GM12878 (cell line): ENCODE measurements at regions not wholly inside any gene's neighbourhood (a gene's known extent, or its start where the extent isn't known, plus 50 kb on each side); places are given as distances from the start of the nearest gene placed in this dataset.

Source experiments
- ATAC-seq: fragments of 200-7000 bp; cut with Tn5 transposase; 3 replicates; pipeline ENCODE4 v1.9.1; 2020; ENCODE audit warnings: mild to moderate bottlenecking, moderate library complexity
- BruUV-seq: library from RNA; stranded (reverse); fragments of 400-500 nt; replicated peaks from 2 replicates; lab custom pipeline; 2021; lab: Mats Ljungman, UMichigan
- CTCF ChIA-PET: fragments of 300-600 bp; sonication (Branson Sonifier 250); formaldehyde crosslinking; extraction: SDS; loops from one replicate; lab custom pipeline; 2021; ENCODE audit warnings: inconsistent platforms; lab: Yijun Ruan, JAX
- POLR2A ChIA-PET: fragments of 350-600 bp; formaldehyde crosslinking; extraction: SDS; loops from one replicate; lab custom pipeline; 2021; ENCODE audit warnings: inconsistent platforms; lab: Charles Lee
- RAD21 ChIA-PET: fragments of 300-600 bp; sonication (Branson Sonifier 250); formaldehyde crosslinking; loops from one replicate; lab custom pipeline; 2023; ENCODE audit warnings: antibody characterized with exemption; ENCODE audit not compliant: unreplicated experiment; lab: Charles Lee
- SMC1A ChIA-PET: fragments of 300-600 bp; sonication (Branson Sonifier 250); formaldehyde crosslinking; loops from one replicate; lab custom pipeline; 2023; ENCODE audit not compliant: unreplicated experiment, uncharacterized antibody; lab: Charles Lee
- DNase-seq: peaks from one replicate; pipeline ENCODE4 v3.0.0-alpha.2; 2011; ENCODE audit warnings: low read depth, low spot score
- FAIRE-seq: peaks from 3 replicates; lab custom pipeline; 2011; peaks lifted over from hg19 to GRCh38; lab: Jason Lieb, UNC
- H2AFZ ChIP-seq: 2 replicates; pipeline ENCODE4 v1.6.0; 2011; ENCODE audit warnings: low read depth, low read length, control low read depth; ENCODE audit not compliant: control insufficient read depth
- H3K27ac ChIP-seq: 2 replicates; pipeline ENCODE4 v1.5.1; 2011; ENCODE audit warnings: control low read depth; ENCODE audit not compliant: control insufficient read depth, insufficient read depth
- H3K27me3 ChIP-seq, 2 experiments: replicated peaks in 1 of 2; 2 replicates each; pipeline versions ENCODE4 v1.6.0 to v1.6.1; 2011; ENCODE audit warnings: low read length in 1 of 2; ENCODE audit not compliant: control insufficient read depth in 2 of 2, insufficient read depth in 2 of 2
- H3K36me3 ChIP-seq, 2 experiments: 2 replicates each; pipeline ENCODE4 v1.5.1; 2011; ENCODE audit warnings: low read length in 1 of 2; ENCODE audit not compliant: control insufficient read depth in 2 of 2, insufficient read depth in 2 of 2
- H3K4me1 ChIP-seq: 2 replicates; pipeline ENCODE4 v1.6.1; 2011; ENCODE audit warnings: mild to moderate bottlenecking, low read length, moderate library complexity, mixed read lengths; ENCODE audit not compliant: control insufficient read depth, insufficient read depth
- H3K4me2 ChIP-seq: 2 replicates; pipeline ENCODE4 v1.6.0; 2011; ENCODE audit warnings: control low read depth; ENCODE audit not compliant: control insufficient read depth, insufficient read depth
- H3K4me3 ChIP-seq: fragments of 200-600 bp; sonication (generic); 2 replicates; pipeline ENCODE4 v1.5.1; 2016
- H3K79me2 ChIP-seq: 2 replicates; pipeline ENCODE4 v1.6.0; 2011; ENCODE audit warnings: low read length; ENCODE audit not compliant: control insufficient read depth, insufficient read depth
- H3K9ac ChIP-seq: 2 replicates; pipeline ENCODE4 v1.8.0; 2011; ENCODE audit warnings: low read length, control low read depth, mixed read lengths; ENCODE audit not compliant: control insufficient read depth, insufficient read depth
- H3K9me3 ChIP-seq: replicated peaks from 3 replicates; pipeline ENCODE4 v1.5.1; 2011; ENCODE audit warnings: mild to moderate bottlenecking, low read length; ENCODE audit not compliant: control insufficient read depth, insufficient read depth
- H4K20me1 ChIP-seq: 2 replicates; pipeline ENCODE4 v1.6.0; 2011; ENCODE audit not compliant: control insufficient read depth, insufficient read depth
- BMI1 ChIP-seq: fragments of 450-650 bp; IDR thresholded peaks from 2 replicates; pipeline ENCODE4 v1.6.1; 2016; ENCODE audit warnings: mild to moderate bottlenecking, moderate library complexity, borderline replicate concordance
- CBX3 ChIP-seq: fragments of 200-600 bp; sonication (generic); IDR thresholded peaks from 2 replicates; pipeline ENCODE4 v1.6.1; 2016; ENCODE audit warnings: low read depth, borderline replicate concordance
- CUX1 ChIP-seq: IDR thresholded peaks from 2 replicates; pipeline ENCODE4 v1.6.1; 2012; ENCODE audit warnings: improper control_type of control experiment, low read depth, low read length; ENCODE audit not compliant: insufficient replicate concordance
- GATAD2B ChIP-seq: fragments of 450-650 bp; conservative IDR thresholded peaks from 2 replicates; pipeline ENCODE4 v1.6.1; 2017; ENCODE audit warnings: low read depth, mild to moderate bottlenecking, moderate library complexity
- MTA3 ChIP-seq: IDR thresholded peaks from 2 replicates; pipeline ENCODE4 v1.6.1; 2012; ENCODE audit warnings: low read length, inconsistent platforms, borderline replicate concordance
- POLR2AphosphoS5 ChIP-seq: IDR thresholded peaks from 2 replicates; pipeline ENCODE4 v1.6.1; 2011; ENCODE audit warnings: mild to moderate bottlenecking, low read length, inconsistent platforms
- POU2F2 ChIP-seq: IDR thresholded peaks from 3 replicates; pipeline ENCODE4 v1.6.1; 2011; ENCODE audit warnings: low read depth, mild to moderate bottlenecking, low read length, borderline replicate concordance
- SIX5 ChIP-seq: IDR thresholded peaks from 2 replicates; pipeline ENCODE4 v1.6.1; 2011; ENCODE audit warnings: mild to moderate bottlenecking, low read depth, low read length, moderate library complexity; ENCODE audit not compliant: severe bottlenecking
- TAF1 ChIP-seq: IDR thresholded peaks from 2 replicates; pipeline ENCODE4 v1.6.1; 2011; ENCODE audit warnings: mild to moderate bottlenecking, low read depth, low read length, borderline replicate concordance
- TCF12 ChIP-seq: IDR thresholded peaks from 2 replicates; pipeline ENCODE4 v1.6.1; 2011; ENCODE audit warnings: low read depth, mild to moderate bottlenecking, low read length
- ZBTB11 ChIP-seq: fragments of 450-650 bp; formaldehyde crosslinking; IDR thresholded peaks from 2 replicates; pipeline ENCODE4 v1.5.0; 2022; ENCODE audit warnings: mild to moderate bottlenecking, missing genetic modification characterization
- ZBTB33 ChIP-seq: fragments of 450-650 bp; IDR thresholded peaks from 2 replicates; pipeline ENCODE4 v1.6.1; 2017; ENCODE audit warnings: mild to moderate bottlenecking
- ZNF24 ChIP-seq: fragments of 450-650 bp; IDR thresholded peaks from 2 replicates; pipeline ENCODE4 v1.6.1; 2017; ENCODE audit warnings: antibody characterized with exemption, mild to moderate bottlenecking
- WGBS: methylation state at CpG from one replicate; pipeline ENCODE4 v1.1.6; 2016; ENCODE audit warnings: low lambda C conversion rate; ENCODE audit not compliant: insufficient replicate concordance, insufficient coverage; ENCODE audit errors: missing lambda C conversion rate; 5-methylcytosine and 5-hydroxymethylcytosine counted together
- in situ Hi-C: fragments of 300-500 bp; cut with MboI; formaldehyde crosslinking; loops from 9 replicates; pipeline ENCODE4 v1.14.3; 2018; ENCODE audit warnings: mixed read lengths
- intact Hi-C: fragments of 100-400 bp; cut with micrococcal nuclease; formaldehyde crosslinking; loops from one replicate; pipeline ENCODE4 v1.14.2; 2022; ENCODE audit not compliant: unreplicated experiment

GRCh38 chr5:171657473-171657872 is 128.1 kb upstream of the SMIM23 start:
- ChIA-PET RAD21 (no interaction called here), SMC1A (no interaction called here), POLR2A (no interaction called here), CTCF (no interaction called here)
- no peak for ATAC-seq
- Histone ChIP-seq H3K4me2 (no peak overlapping the region), H4K20me1 (no peaks in the 10 kb centered on the region), H3K4me1 (no peaks in the 10 kb centered on the region), H3K9ac (no peak overlapping the region), H3K27ac (no peak overlapping the region), H3K27me3 (no peaks in the 10 kb centered on the region; a peak in 1 of 4 replicates), H2AFZ (no peak overlapping the region), H3K9me3 (no peaks in the 10 kb centered on the region), H3K79me2 (no peaks in the 10 kb centered on the region), H3K36me3 (no peaks in the 10 kb centered on the region), H3K4me3 (no peak overlapping the region)
- intact Hi-C loops (no loop called here), in situ Hi-C loops (no loop called here)
- 21% methylated on average over 2 of the region's 2 CpGs for WGBS
- BruUV-seq = no TSS peak
- no peak for DNase-seq
- FAIRE-seq = no peak
- TF ChIP-seq ZBTB33 (no peak), MTA3 (no peak), ZNF24 (no peak), BMI1 (no peak), ZBTB11 (no peak), POLR2AphosphoS5 (no peak), POU2F2 (no peak), TAF1 (no peak), TCF12 (no peak), GATAD2B (no peak), CBX3 (no peak), SIX5 (no peak), CUX1 (no peak)
